HG03571 (cell line): ENCODE measurements at regions not wholly inside any gene's neighbourhood (a gene's known extent, or its start where the extent isn't known, plus 50 kb on each side); places are given as distances from the start of the nearest gene placed in this dataset.

Source experiments
- ATAC-seq: cut with Tn5 transposase; IDR thresholded peaks from one replicate; pipeline ENCODE4 v1.9.1; 2021; ENCODE audit not compliant: unreplicated experiment

DNA sequence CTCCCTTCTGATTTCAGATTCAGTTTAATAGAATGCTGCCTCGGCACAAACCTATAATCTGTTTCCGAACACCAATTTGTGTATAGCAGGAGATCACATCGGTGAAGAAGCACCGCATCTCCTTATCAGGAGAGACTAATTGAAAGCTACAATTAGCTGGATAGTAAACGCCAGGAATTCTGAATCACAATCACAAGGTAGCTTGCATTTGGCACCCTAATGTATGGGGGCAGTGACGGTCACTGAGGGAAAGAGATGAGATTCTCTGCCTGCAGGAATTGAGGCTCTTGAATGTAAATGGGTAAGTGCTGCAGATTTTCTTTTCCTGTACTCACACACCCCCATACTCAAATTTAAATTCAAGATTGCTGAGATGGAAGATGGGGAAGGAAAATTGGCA lies 373.6 kb upstream of the ZNF608 start:
- no peak for ATAC-seq

DNA sequence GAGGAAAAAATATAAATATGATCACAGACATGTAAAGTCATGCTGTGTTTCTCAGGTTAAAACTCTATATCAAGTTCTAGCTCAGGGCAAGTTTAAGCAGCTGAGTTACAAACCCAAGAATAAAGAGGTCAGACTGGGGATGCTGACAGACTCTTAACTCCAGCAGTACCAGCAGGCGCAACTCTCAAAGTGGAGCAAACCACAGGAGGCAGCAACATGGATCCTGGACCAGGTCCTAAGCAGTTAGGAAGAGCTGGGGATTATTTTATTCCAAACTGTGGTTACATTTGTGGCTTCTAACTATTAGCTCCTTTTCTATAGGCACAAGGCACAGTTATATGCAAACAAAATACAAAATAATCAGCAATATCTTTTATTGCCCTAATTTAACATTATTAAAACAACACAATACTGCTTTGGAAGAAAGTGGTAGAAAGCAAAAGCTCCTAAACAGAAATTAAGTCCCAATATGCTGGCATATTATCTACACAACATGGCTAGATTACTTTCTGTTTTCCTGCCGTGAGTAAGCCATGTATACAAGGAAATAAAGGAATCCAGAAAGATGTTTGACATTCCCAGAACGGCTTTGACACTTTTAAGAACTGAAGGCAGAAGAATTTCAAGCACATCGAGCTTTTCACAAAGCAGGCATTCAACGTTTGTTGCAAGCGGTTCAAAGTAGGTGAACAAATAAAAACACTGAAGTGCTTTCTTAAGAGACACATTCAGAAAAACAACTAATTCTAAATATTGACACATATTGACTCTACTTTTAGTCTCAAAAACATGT lies 378.8 kb upstream of the ZNF608 start:
- ATAC-seq, result no peak

DNA sequence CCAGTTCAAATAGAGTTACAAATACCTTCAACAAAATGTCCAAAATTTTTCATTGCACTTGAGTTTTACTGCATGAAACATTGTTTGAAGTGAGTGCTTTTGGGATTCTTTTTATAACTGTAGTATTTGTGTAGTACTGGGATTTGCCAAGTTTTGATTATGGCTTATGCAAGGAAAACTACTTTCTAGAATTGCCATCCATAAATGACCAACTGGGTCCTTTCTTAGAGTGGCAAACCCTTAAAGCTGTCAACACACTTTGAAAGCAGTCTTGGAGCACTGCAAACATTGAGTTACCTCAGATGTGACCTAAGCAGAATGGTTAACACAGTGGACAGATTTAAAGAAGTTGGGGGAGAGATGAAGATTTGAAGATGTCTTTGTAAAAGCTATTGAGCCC lies 379.6 kb upstream of the ZNF608 start:
- no peak for ATAC-seq

DNA sequence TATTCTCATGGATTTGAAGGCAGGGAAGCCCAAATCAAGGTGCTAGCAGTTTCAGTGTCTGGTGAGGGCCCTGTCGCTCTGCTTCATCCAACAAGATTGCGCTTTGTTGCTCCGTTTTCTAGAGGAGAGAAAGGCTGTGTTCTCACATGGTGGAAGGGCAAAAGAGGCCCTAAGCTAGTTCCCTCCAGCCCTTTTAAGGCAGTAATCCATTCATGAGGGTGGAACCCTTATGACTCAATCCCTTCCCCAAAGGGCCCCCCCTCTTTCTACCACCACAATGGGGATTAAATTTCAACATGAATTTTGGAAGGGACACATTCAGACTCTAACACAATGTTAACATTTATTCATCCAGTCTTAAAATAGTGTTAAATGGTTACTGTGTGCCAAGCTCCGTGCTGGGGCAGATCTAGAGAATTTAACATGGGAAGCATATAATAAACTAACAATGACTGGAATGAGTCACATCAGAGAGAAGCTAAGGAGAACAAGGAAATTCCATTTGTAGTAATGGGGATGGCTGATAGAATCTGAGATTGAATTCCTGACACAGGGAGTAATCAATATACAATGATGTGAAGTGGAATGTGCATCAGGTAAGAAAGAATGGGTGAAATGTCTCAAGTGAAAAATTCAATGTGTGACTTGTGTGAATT lies 382.8 kb upstream of the ZNF608 start:
- ATAC-seq, result no peak

DNA sequence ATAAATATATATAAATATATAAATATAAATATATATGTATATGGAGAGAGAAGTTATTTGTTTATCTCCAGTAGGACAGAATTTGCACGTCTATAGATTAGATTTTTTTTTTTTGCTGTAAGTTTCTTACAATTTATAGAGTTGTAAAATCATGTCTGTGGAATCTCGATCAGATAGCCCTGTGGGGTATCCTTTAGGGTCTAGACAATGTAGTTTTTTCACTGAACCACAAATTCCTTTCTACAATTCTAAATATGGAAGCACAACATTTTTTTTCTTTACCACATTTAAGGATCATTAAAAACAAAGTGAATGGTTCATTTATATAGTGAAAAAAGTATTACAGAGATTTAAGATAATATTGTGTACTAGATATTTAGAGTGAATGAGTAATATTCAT lies 384.2 kb upstream of the ZNF608 start:
- ATAC-seq, result no peak

DNA sequence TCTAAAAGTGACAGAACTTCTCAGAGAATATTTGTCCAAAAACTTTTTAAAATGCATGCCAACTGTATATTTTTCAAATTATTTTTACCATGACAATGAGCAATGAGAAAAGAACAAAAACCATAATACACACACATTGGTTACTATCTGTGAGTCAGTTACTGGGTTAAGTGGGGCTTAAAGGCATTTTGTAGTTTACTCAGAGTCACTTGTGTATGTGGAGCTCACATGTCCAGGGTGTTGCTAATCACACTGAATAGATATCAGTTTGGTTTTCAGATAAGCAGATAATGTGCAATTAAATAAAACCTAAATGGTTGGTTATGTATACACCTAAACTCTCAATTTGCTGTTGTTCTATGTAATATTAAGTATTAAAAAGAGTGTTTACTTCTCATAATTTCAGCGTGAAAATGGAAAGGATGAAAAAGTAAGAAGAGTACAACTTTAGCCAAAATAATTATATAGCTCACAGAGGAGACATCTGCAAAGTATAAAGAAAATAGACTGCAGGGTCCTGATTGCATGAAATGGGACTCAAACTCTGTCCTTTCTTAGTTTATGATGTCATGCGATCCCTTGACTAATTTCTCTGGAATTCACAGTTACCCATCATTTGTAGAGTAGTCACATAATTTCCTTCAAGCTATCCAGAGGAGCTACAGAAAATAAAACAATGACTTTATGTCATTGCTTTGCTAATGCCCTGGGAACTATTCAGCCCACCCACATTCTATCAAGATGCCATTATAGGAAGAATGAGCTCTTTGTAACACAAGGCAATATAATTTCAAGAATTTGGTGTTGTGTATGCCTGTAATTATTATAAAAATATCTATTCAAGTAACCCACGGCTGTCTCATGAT lies 388.0 kb upstream of the ZNF608 start:
- no peak for ATAC-seq

DNA sequence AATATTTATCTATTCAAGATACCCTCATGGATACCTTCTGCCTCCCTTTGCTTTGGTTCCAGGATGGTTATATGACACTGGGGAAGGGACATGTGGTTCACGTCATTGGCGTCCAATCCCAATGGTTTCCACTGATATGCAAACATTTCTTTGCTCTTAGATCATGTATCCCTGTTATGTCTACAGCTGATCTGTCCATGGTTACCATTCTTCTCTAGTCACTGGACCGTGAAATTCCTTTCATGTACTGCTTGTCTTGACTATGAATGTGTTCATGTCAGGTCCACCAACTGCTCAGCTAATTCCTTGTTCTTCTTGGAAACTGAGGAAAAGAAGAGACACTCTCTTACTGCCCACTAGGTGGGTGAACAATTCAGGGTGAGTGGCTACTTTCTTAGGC lies 391.1 kb upstream of the ZNF608 start:
- ATAC-seq, result no peak

DNA sequence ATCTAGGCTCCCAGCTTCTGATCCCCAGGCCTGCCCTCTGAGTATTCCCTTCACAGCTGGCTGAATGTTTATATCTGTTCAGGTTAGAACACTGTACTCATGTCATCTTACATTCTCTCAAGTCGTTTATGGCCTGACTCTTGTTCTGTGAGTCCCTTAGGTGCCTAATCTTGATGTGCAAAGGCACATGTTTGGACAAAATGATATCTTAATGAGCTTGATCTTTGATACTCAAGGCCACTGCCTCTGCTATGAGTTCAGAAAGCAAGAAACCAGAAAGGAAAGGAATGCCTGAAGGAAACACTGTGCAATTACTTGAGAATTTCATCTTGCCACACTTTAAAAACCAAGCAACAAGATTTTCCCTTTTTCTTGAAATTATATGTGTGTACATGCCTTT lies 391.8 kb upstream of the ZNF608 start:
- ATAC-seq, result no peak

DNA sequence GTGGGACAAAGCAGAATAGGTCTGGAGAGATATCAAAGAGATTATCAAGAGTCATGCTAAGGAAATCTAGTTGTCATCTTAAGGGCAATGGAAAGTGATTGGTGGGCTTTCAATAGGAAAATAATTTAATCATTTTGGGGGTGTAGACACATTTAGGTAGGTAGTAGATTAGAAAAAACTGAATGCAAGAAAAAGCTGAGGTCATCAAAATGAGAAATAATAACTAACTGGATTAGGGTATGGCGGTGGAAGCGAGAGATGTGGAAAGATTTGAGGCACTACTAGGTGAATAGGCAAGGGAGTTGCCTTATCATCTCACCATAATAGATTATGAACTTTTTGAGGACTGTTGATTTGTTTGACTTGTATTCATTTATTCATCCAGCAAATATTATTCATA lies 393.2 kb upstream of the ZNF608 start:
- no peak for ATAC-seq

DNA sequence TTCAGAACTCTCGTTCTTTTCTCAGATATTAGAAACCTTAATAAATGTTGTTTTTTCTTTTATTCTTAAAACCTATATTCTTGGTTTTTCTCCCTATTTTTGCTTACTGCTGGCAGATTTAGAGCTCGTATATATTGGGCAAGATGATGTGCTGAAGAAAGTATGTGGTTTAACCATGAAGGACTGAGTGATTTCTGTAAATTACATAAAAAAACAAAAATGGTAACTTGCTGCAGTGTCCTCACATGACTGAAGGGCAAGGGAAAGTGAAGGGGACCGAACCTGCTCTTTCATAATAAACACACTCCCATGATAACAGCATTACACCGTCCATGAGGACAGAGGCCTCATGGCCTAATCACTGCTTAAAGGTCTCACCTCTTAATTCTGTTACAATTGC lies 393.8 kb upstream of the ZNF608 start:
- ATAC-seq, result no peak

DNA sequence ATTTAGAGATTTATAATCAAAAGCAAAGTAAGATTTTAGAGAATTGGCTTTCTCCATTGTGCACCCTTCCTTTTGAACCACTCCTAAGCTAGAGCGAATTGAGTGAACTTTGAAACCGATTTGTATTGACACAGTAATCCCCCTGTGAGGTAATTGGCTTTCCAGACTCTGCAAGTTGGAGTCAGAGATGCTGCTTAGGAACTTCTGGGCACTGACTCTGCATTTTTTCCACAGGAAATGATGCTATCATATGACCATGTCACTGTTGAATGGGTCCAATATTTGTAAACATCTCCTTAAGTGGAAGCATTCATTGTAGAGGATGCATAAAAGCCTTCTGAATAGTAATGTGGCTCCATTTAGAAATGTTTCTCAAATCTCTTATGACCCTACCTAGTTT lies 394.4 kb upstream of the ZNF608 start:
- ATAC-seq, result no peak

DNA sequence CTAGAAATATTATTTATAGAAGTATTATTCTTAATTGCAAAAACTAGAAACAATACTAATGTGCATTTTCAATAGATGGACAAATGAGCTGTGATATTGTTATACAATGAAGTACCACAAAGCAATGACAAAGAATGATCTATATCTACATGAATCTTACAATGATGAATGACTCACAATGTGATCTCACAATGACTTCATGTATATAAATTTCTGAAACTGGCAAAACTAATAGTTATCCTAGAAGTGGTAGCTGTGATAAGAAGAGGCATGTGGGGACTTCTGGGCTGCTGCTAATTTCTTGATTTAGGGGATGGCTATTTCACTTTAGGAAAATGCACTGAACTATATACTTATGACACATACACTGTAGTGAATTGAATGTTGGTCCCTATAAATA lies 396.0 kb upstream of the ZNF608 start:
- ATAC-seq, result no peak

DNA sequence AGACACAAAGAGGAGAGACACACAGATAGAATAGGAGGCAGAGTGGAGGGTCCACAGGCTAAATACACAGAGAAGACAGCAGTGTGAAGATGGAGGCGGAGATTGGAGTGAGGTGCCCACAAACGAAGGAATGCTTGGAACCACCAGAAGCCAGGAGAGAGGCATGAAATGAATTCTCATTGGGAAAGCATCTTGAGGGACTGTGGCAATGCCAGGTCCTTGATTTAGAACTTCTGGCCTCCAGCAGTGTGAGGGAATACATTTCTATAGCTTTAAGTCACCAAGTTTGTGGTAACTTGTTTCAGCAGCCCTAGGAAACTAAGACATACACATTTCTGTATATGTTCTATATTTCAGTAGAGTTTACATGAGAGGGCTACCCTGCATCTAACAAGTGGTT lies 396.6 kb upstream of the ZNF608 start:
- ATAC-seq, result no peak

DNA sequence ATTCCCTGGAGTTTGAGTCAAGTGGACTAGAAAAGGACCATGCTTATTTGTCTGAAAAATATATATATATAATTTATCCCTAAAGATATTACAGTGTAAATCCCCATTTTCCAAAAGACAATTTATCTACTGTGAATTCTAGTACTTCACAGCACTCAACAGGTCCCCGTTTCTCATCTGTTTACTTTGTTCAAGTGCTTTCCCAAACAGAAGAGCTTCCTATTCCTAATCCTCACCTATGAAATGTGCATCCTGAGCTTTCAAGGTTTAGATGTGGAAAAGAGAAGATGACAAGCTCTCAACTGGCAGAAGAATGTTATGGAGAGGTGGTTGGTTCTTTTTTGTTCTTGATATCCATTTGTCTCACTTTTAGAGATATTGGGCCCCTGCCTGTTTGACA lies 401.6 kb upstream of the ZNF608 start:
- ATAC-seq, result no peak

DNA sequence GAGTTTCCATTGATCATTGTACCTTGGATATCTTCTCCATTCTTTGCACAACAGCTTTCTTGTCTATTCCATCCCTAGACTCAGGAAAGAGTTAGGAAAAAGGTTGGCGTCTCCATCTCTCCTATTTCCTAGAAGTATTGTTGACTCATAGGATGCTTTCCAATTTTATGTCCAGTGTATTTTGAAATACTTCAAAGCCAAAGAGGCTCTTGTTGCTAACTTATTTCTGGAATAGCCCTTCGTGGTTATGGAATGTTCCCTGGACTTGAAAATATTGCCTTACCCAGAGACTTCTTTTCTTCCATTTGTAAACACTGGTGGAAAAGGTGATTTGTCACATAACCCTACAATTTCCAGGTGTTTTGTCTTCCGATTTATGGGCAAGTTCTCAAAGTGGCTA lies 402.3 kb upstream of the ZNF608 start:
- ATAC-seq, result no peak

DNA sequence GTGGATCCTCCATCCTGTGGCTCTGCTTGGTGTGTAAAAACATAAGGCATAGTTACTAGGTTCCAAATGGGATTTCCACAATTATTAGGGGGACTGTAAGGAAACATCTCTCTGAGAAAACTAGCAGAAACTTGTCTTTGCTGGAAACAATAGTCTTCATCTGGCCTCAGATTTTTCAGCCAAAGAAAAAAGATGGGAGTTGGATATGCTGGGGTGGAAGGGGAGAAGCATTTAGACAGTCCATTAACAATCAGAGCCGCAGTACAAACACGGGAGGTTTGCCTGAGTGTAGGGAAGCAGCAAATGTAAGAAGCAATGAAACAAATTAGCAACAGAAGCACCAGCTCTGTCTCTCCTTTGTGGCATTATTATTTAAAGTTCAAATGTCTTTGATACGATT lies 402.7 kb upstream of the ZNF608 start:
- no peak for ATAC-seq

DNA sequence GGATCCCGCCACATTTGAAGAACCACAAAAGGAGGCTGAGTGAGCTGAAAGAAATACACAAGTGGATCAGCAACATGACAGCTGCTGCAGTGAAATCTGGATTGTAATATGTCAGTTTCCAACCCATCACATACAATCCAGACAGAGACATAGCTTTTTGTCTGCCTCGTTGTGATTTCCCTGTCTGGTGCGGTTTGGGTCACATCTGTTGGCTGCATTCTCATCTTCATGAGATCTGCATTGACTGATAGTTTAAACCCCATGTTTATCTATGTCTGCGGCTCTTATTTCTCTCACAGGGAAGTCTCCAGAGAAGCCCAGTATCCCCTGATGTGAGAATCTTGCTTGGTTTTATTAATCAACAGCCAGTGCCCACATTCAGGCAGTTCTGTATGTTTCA lies 403.1 kb upstream of the ZNF608 start:
- no peak for ATAC-seq

DNA sequence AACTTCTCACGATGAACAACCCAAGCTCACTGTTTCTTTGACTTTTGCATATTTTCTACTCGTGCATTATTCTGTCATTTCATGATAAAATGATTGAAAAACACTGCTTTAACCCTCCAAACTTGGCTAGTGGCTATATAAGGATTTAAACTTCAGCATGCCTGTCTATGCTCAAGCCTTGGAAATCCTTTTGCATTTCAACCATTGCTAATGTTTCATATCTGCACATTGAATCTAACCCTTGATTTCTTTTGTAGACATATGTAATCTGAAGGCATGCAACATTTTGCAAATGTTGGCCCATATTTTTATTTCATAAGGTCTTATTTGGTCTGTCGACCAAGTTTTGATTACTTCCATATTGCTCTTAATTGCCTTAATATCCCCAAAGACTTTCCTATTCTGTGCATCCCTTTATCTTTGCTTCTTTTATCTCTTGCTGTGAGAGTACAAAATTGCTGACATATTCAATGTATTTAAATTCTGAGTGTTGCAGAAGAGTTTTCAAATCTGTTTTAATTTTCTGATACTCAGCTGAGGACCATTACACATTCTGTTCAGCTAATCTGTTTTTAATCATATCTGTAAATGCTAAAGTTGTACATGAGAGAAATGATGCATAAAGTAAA lies 403.7 kb upstream of the ZNF608 start:
- no peak for ATAC-seq

DNA sequence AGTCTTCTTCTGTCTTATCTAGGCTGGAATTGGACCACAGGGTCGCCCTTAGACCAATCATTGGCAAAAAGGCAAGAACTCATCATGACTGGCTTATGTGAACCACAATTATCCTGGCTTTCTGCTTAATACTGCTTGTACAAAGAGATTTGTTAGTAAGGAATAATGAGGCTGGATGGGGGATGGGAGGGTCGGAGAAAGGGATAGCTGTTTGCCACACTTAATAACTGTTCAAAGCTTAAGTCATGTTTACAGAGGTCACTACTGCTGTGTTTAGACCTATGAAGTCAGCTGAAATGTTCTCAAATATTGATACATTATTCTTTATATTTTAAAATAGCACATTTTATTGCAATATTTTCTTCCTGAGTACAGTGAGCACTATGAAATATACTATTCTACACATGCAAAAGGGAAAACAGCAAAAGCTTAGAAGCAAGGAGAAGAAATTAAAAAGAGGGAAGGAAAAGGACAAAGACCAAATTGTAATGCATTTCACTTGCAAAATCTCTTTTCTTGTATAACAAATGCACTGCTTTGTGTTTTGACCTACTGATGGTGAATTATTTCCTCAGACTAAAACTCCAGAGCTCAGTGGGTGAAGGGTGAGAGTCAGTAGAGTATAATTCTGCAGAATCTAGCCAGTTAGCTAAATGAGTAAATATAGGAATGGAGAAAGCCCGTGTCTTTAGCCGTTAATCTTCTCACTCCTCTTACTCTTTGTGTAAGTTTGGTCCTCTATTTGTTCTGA lies 404.9 kb upstream of the ZNF608 start:
- ATAC-seq, result no peak

DNA sequence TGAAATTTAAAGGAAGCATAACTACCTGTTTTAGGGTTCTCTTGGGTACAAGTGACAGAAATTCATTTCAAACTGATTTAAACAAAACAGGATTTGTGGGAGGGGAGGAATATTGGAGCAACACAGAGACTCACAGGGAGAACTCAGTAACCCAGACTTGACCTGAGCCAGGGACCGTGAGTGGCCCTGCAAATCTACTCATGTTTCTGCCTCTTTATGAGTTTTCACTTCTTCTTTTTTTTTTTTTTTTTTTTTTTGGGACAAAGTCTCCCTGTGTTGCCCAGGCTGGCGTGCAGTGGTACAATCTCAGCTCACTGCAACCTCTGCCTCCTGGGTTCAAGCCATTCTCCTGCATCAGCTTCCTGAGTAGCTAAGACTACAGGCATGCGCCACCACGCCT lies 405.6 kb upstream of the ZNF608 start:
- ATAC-seq, result peak; percentile 73
